ENCODE measurements at regions not wholly inside any gene's neighbourhood (a gene's known extent, or its start where the extent isn't known, plus 50 kb on each side); places are given as distances from the start of the nearest gene placed in this dataset.
"Not testable (repeated sequence)": the region's sequence is repeated elsewhere in the genome, so short reads cannot be mapped to it uniquely, and the experiment has no call there.

- Histone ChIP-seq H3K4me1 (ENCODE audit: low read depth) (peaks cover under 1% of the 10 kb centered on the region), H3K36me3 (ENCODE audit: low read depth) (no peaks in the 10 kb centered on the region), H3K9me3 (no peaks in the 10 kb centered on the region), H3K4me3 (no peak overlapping the region)
- TF ChIP-seq, protein P1, sequence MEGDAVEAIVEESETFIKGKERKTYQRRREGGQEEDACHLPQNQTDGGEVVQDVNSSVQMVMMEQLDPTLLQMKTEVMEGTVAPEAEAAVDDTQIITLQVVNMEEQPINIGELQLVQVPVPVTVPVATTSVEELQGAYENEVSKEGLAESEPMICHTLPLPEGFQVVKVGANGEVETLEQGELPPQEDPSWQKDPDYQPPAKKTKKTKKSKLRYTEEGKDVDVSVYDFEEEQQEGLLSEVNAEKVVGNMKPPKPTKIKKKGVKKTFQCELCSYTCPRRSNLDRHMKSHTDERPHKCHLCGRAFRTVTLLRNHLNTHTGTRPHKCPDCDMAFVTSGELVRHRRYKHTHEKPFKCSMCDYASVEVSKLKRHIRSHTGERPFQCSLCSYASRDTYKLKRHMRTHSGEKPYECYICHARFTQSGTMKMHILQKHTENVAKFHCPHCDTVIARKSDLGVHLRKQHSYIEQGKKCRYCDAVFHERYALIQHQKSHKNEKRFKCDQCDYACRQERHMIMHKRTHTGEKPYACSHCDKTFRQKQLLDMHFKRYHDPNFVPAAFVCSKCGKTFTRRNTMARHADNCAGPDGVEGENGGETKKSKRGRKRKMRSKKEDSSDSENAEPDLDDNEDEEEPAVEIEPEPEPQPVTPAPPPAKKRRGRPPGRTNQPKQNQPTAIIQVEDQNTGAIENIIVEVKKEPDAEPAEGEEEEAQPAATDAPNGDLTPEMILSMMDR (IDR thresholded peaks at IDR 0.05), result no peak
- ATAC-seq (no peak), DNase-seq (no peak)
- intact Hi-C loops (cut with DNase I, micrococcal nuclease), result no loop called here
These were observed 309.5 kb downstream of the NPHP4 start for GRCh38 chr1:5682626-5683225.

GRCh38 chr1:5681654-5682053 lies 310.6 kb downstream of the NPHP4 start:
- no peak for ATAC-seq

DNA sequence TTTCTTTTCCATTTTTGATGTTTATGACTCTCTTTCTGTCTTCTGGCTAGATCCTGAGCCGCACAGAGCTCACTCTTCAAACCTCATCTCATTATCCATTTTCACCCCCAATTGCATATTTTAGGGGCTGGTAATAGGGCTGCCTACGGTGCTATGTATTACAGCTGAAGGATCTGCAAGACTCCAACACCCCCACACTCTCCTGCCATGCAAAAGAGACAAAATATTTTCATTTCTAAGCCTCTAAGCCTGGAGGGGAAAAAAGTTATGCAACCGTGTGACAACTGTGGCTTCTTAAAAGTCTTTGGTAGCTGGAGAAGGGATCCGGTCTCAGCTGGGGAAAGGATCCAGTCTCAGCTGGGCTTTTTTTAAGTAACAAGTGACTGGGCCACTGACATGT lies 311.6 kb downstream of the NPHP4 start:
- H3K4me1 ChIP-seq (ENCODE audit: low read depth), result no peaks in the 10 kb centered on the region
- H3K4me3 ChIP-seq, result no peak overlapping the region
- TF ChIP-seq, protein P1 (IDR thresholded peaks at IDR 0.05), result no peak
- no peaks in the 10 kb centered on the region for H3K9me3 ChIP-seq
- intact Hi-C loops (cut with DNase I, micrococcal nuclease), result no loop called here
- no peak for ATAC-seq
- no peak for DNase-seq
- no peaks in the 10 kb centered on the region for H3K36me3 ChIP-seq (ENCODE audit: low read depth)

More at GRCh38 chr1:5681654-5682053, 310.6 kb downstream of the NPHP4 start:
- no peaks in the 10 kb centered on the region for H3K9me3 ChIP-seq
- intact Hi-C loops (cut with DNase I, micrococcal nuclease), result no loop called here
- no peak for DNase-seq
- TF ChIP-seq, protein P1 (IDR thresholded peaks at IDR 0.05), result no peak
- no peaks in the 10 kb centered on the region for H3K4me1 ChIP-seq (ENCODE audit: low read depth)
- H3K4me3 ChIP-seq, result no peak overlapping the region
- H3K36me3 ChIP-seq (ENCODE audit: low read depth), result no peaks in the 10 kb centered on the region

DNA sequence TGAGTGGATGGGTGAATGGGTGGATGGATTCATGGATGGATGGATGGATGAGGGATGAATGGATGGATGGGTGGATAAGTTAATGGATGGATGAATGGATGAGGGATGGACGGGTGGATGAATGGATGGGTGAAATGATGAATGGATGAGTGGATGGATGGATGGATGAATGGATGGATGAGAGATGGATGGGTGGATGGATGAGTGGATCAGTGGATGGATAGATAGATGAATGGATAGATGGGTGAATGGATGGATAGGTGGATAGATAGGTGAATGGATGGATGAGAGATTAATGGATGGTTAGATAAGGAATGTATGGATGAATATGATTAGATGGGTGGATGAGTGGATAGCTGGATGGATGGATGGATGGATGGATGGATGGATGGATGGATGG lies 313.5 kb downstream of the NPHP4 start:
- Histone ChIP-seq H3K9me3 (no peaks in the 10 kb centered on the region), H3K4me1 (ENCODE audit: low read depth) (no peaks in the 10 kb centered on the region), H3K36me3 (ENCODE audit: low read depth) (no peaks in the 10 kb centered on the region), H3K4me3 (no peak overlapping the region)
- no peak for DNase-seq
- intact Hi-C loops (cut with DNase I, micrococcal nuclease), result no loop called here
- TF ChIP-seq, protein P1 (IDR thresholded peaks at IDR 0.05), result no peak
- ATAC-seq, result no peak

GRCh38 chr1:5672355-5672754 lies 319.9 kb downstream of the NPHP4 start:
- H3K4me3 ChIP-seq; DNase-seq; H3K36me3 ChIP-seq (ENCODE audit: low read depth); H3K9me3 ChIP-seq; H3K4me1 ChIP-seq (ENCODE audit: low read depth); intact Hi-C loops (cut with DNase I, micrococcal nuclease); ATAC-seq: not testable (repeated sequence)

DNA sequence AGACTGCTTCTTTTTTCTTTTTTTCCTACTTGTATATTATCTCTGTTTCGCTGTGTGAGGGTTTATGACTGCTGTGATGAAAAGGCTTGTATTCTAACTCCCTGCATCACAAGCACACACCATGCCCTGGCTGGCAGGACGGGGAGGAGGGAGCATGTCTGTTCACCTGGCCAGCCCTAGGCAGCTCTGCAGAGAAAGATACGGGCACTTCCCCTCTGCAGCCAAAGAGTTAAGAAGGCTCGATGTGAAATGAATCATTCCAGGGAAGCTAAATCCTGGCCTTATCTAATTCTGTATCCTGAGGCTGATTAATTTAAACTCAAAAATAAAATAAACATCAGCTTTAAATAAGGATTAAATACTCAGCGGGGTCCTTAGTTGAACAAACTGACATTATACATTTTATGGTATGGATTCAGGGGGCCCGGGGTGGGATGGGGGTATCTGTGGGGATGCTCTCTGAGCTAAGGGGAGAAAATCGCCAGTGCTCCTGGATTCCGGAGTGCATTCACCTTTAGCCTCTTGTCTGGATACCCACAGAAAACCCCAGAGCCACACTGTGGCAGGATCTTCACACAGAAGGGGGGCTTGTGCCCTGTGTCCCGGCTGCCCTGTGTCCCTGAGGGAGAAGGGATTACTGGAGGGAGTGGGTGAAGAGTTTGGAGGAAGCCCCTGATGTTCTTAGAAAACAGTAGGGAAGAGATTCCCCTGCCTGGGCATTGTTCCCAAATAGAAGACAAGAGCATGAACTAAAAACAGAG lies 321.5 kb downstream of the NPHP4 start:
- Histone ChIP-seq H3K4me1 (ENCODE audit: low read depth) (no peaks in the 10 kb centered on the region), H3K36me3 (ENCODE audit: low read depth) (no peaks in the 10 kb centered on the region), H3K4me3 (no peak overlapping the region), H3K9me3 (no peaks in the 10 kb centered on the region)
- ATAC-seq, result no peak
- DNase-seq, result no peak
- TF ChIP-seq, protein P1 (IDR thresholded peaks at IDR 0.05), result no peak
- intact Hi-C loops (cut with DNase I, micrococcal nuclease), result no loop called here

All from mucosa of descending colon (tissue), 3 donors.